Endodermal cell (in vitro differentiated cells): ENCODE measurements at regions not wholly inside any gene's neighbourhood (a gene's known extent, or its start where the extent isn't known, plus 50 kb on each side); places are given as distances from the start of the nearest gene placed in this dataset.

Experiments used
- DNase-seq: peaks from one replicate; pipeline ENCODE4 v3.0.0-alpha.2; 2017
- H3K27ac ChIP-seq: 2 replicates; pipeline ENCODE4 v1.5.1; 2013; ENCODE audit warnings: mild to moderate bottlenecking, low read depth, low read length, moderate library complexity
- H3K27me3 ChIP-seq: 2 replicates; pipeline ENCODE4 v1.6.1; 2013; ENCODE audit warnings: mild to moderate bottlenecking, low read length, moderate library complexity; ENCODE audit not compliant: insufficient read depth, control insufficient read depth, poor library complexity, severe bottlenecking
- H3K36me3 ChIP-seq: 2 replicates; pipeline ENCODE4 v1.7.0; 2013; ENCODE audit warnings: mild to moderate bottlenecking, low read length, moderate library complexity; ENCODE audit not compliant: control insufficient read depth, insufficient read depth
- H3K4me1 ChIP-seq: one replicate; pipeline ENCODE4 v1.7.0; 2013; ENCODE audit warnings: low read length; ENCODE audit not compliant: control insufficient read depth, insufficient read depth
- H3K4me3 ChIP-seq: 2 replicates; pipeline ENCODE4 v1.5.1; 2013; ENCODE audit warnings: mild to moderate bottlenecking, low read length, moderate library complexity
- H3K9ac ChIP-seq: 2 replicates; pipeline ENCODE4 v1.6.1; 2013; ENCODE audit warnings: mild to moderate bottlenecking, low read length, moderate library complexity; ENCODE audit not compliant: poor library complexity, severe bottlenecking; ENCODE audit errors: extremely low read depth
- H3K9me3 ChIP-seq: 2 replicates; pipeline ENCODE4 v1.6.1; 2013; ENCODE audit warnings: mild to moderate bottlenecking, low read length, moderate library complexity; ENCODE audit not compliant: control insufficient read depth
- H3K27ac Mint-ChIP-seq: 2 replicates; pipeline ENCODE4 v1.8.0; 2020; ENCODE audit warnings: mixed read lengths
- H3K27me3 Mint-ChIP-seq: 2 replicates; pipeline ENCODE4 v1.8.0; 2021; ENCODE audit warnings: mild to moderate bottlenecking, mixed read lengths; ENCODE audit not compliant: insufficient read depth
- H3K36me3 Mint-ChIP-seq: 2 replicates; pipeline ENCODE4 v1.8.0; 2020; ENCODE audit warnings: low read depth, mixed read lengths
- H3K4me1 Mint-ChIP-seq: 2 replicates; pipeline ENCODE4 v1.8.0; 2020; ENCODE audit warnings: mixed read lengths
- H3K4me3 Mint-ChIP-seq: 2 replicates; pipeline ENCODE4 v1.8.0; 2020; ENCODE audit warnings: mild to moderate bottlenecking, moderate library complexity, mixed read lengths
- H3K9me3 Mint-ChIP-seq: 2 replicates; pipeline ENCODE4 v1.8.0; 2020; ENCODE audit warnings: mild to moderate bottlenecking, mixed read lengths
- CTCF ChIP-seq: fragments of 200-600 bp; sonication (generic); conservative IDR thresholded peaks from 2 replicates; pipeline ENCODE4 v1.5.0; 2021; ENCODE audit warnings: antibody characterized with exemption, mild to moderate bottlenecking
- WGBS, 2 experiments: methylation state at CpG; one replicate each; pipeline versions ENCODE4 v1.1.5 to v1.1.7; 2013; ENCODE audit warnings: missing lambda C conversion rate in 2 of 2, mixed read lengths in 1 of 2; ENCODE audit not compliant: insufficient coverage in 1 of 2, insufficient read length in 1 of 2; 5-methylcytosine and 5-hydroxymethylcytosine counted together

DNA sequence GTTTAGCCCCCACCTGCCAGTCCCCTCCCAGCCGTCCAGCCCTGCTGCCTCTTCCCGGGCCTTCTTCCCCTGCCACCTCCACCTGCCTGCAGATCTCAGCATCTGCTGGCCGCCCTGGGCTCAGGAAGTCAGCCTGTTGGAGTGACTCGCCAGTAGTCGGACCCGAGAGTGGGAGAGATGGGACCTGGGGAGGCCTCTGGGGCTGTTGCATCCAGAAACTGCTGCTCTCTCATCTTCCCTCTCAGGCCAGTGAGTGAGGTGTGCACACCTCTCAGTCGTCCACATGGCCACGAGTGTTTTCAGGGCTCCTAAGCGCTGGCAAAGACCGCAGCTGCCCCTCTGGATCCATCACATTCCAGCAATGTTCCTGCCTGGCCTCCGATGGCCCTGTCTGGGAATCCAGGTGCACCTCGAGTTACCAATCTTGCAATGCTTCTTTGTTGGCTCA, 151.8 kb upstream of the SOX1 start:
- H3K9me3 ChIP-seq = no peaks in the 10 kb centered on the region
- no peak for TF ChIP-seq CTCF
- no peak overlapping the region for H3K9ac ChIP-seq
- H3K36me3 ChIP-seq = no peaks in the 10 kb centered on the region
- Mint-ChIP-seq H3K9me3 (no peaks in the 10 kb centered on the region), H3K27ac (no peak overlapping the region), H3K4me1 (no peaks in the 10 kb centered on the region), H3K27me3 (peaks cover 17% of the 10 kb centered on the region), H3K4me3 (no peak overlapping the region), H3K36me3 (no peaks in the 10 kb centered on the region)
- H3K4me3 ChIP-seq = no peak overlapping the region
- H3K27ac ChIP-seq = no peak overlapping the region
- 71 to 95% methylated on average over 6 to 12 of the region's 12 CpGs for WGBS, 2 experiments
- H3K4me1 ChIP-seq = no peaks in the 10 kb centered on the region
- H3K27me3 ChIP-seq = no peaks in the 10 kb centered on the region
- DNase-seq = peak; percentile 49

- Histone ChIP-seq H3K27ac (no peak overlapping the region), H3K27me3 (no peaks in the 10 kb centered on the region), H3K4me1 (no peaks in the 10 kb centered on the region), H3K4me3 (no peak overlapping the region), H3K9me3 (no peaks in the 10 kb centered on the region), H3K36me3 (no peaks in the 10 kb centered on the region), H3K9ac (no peak overlapping the region)
- Mint-ChIP-seq H3K36me3 (no peaks in the 10 kb centered on the region), H3K27ac (no peak overlapping the region), H3K4me3 (no peak overlapping the region), H3K9me3 (no peaks in the 10 kb centered on the region), H3K27me3 (peaks cover 16% of the 10 kb centered on the region), H3K4me1 (no peaks in the 10 kb centered on the region)
- DNase-seq = peak; percentile 13
- no peak for TF ChIP-seq CTCF
- WGBS, 2 experiments = 92 to 96% methylated on average over 5 to 6 of the region's 6 CpGs
Observed at GRCh38 chr13:111916201-111916600, 150.7 kb upstream of the SOX1 start.

DNA sequence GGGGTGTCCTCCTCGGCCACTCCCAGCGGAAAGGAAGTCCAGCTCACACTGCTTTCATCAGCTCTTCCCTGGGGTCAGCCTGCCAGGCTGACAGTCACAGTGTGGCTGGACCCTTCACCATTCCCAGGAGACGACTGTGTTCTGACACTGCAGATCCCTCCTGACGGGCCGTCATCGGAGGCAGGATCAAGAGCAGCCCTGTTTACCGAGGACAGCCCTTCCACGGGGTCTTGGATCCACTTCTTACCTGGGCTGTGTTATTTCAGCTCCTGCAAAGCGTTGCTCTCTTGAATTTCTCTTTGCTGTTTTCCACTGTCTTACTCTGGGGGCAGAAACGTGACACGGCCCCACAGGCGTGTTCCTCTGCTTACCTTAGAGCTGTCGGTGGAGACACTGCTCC, 149.9 kb upstream of the SOX1 start:
- peak; percentile 35 for DNase-seq
- H3K4me3 ChIP-seq = no peak overlapping the region
- Mint-ChIP-seq H3K4me3 (no peak overlapping the region), H3K4me1 (no peaks in the 10 kb centered on the region), H3K9me3 (no peaks in the 10 kb centered on the region), H3K27ac (no peak overlapping the region), H3K27me3 (peaks cover 11% of the 10 kb centered on the region), H3K36me3 (no peaks in the 10 kb centered on the region)
- no peaks in the 10 kb centered on the region for H3K27me3 ChIP-seq
- H3K4me1 ChIP-seq = no peaks in the 10 kb centered on the region
- H3K36me3 ChIP-seq = no peaks in the 10 kb centered on the region
- no peaks in the 10 kb centered on the region for H3K9me3 ChIP-seq
- TF ChIP-seq CTCF = no peak
- no peak overlapping the region for H3K27ac ChIP-seq
- H3K9ac ChIP-seq = no peak overlapping the region
- WGBS, 2 experiments = 77 to 81% methylated on average over 11 to 13 of the region's 13 CpGs
